ENCODE measurements at regions not wholly inside any gene's neighbourhood (a gene's known extent, or its start where the extent isn't known, plus 50 kb on each side); places are given as distances from the start of the nearest gene placed in this dataset.
"Not testable (repeated sequence)": the region's sequence is repeated elsewhere in the genome, so short reads cannot be mapped to it uniquely, and the experiment has no call there.

DNA sequence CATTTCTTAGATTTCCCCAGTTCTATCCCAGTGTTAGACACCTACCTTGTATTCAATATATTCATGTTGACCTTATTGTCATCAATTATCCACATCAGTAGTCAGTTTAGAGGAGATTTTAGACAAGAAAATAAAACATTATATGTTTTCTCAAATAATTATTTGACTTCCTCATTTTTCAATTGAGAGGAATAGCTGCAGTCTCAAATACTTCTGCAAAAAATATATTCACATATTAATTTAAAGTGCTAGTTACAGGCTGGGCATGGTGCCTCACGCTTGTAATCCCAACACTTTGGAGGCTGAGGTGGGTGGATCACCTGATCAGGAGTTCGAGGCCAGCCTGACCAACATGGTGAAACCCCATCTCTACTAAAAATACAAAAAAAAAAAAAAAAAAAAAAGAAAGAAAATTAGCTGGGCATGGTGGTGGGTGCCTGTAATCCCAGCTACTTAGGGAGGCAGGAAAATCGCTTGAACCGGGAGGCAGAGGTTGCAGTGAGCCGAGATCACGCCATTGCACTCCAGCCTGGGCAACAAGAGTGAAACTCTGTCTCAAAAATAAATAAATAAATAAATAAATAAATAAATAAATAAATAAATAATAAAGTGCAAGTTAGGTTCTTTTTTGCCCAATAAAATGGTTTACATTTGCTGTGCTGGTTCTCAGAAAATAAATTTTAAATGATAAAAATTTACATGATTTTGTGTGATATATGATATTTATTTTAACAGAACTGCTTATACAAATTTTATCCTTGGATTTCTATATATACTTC lies 565.3 kb upstream of the GOLIM4 start:
- DNase-seq (ENCODE audit: low read depth in 1 of 2, low spot score in 1 of 2): not testable (repeated sequence)

- no peak for DNase-seq (ENCODE audit: low read depth in 1 of 2, low spot score in 1 of 2)
Observed at GRCh38 chr3:168659015-168659414, 563.3 kb upstream of the GOLIM4 start.

GRCh38 chr3:168655611-168656010 lies 559.9 kb upstream of the GOLIM4 start:
- DNase-seq (ENCODE audit: low read depth in 1 of 2, low spot score in 1 of 2): no peak

GRCh38 chr3:168654700-168655099 lies 559.0 kb upstream of the GOLIM4 start:
- no peak for DNase-seq (ENCODE audit: low read depth in 1 of 2, low spot score in 1 of 2)

- DNase-seq (ENCODE audit: low read depth in 1 of 2, low spot score in 1 of 2): no peak
Observed at GRCh38 chr3:168653255-168653654, 557.5 kb upstream of the GOLIM4 start.

- DNase-seq (ENCODE audit: low read depth in 1 of 2, low spot score in 1 of 2): no peak
Observed at GRCh38 chr3:168648321-168648720, 552.6 kb upstream of the GOLIM4 start.

GRCh38 chr3:168647582-168647981 lies 551.9 kb upstream of the GOLIM4 start:
- DNase-seq (ENCODE audit: low read depth in 1 of 2, low spot score in 1 of 2): no peak

GRCh38 chr3:168645180-168645579 lies 549.5 kb upstream of the GOLIM4 start:
- DNase-seq (ENCODE audit: low read depth in 1 of 2, low spot score in 1 of 2): no peak

DNA sequence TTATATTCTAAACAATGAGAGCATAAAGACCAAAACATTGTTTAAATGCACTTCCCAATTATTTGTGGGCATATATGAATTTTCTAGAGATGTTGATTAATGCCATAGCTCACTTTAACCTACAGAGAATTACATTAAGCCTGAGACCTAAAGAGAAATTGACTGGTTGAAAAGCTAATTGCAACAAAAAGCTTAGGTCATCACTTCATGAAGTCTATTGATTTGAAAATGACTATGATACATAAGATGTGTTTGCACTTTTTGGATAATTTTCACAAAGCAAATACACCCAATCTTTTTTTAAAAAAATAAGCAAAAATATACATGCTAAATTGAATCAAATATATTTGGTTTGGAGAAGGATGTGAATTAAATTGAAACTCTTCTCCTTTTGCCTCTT lies 532.8 kb upstream of the GOLIM4 start:
- no peak for DNase-seq (ENCODE audit: low read depth in 1 of 2, low spot score in 1 of 2)

GRCh38 chr3:168625477-168625876 lies 529.8 kb upstream of the GOLIM4 start:
- no peak for DNase-seq (ENCODE audit: low read depth in 1 of 2, low spot score in 1 of 2)

DNA sequence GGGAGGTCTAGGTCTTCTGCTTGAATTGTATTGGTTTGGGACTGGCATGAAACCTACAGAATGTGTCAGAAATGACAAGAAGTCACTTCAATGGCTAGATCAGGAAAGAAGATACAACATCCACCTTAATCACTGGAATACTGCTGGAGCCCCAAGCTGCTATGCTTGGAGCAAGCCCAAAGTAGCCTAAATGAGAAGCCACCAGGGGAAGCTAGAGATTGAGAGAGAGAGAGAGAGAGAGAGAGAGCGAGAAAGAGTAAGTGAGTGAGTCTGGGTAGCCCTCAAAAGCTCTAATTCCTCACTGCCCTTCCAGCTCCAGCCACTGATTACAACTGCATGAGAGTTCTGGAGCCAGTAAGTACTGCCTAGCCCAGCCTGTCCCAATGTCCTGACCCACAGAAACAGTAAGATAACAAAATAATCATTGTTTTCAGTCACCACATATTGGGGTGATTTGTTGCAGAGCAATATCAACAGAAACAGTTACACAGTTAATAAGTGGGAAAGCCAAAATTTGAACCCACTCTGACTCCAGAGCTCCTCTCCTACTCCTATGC lies 529.2 kb upstream of the GOLIM4 start:
- no peak for DNase-seq (ENCODE audit: low read depth in 1 of 2, low spot score in 1 of 2)

DNA sequence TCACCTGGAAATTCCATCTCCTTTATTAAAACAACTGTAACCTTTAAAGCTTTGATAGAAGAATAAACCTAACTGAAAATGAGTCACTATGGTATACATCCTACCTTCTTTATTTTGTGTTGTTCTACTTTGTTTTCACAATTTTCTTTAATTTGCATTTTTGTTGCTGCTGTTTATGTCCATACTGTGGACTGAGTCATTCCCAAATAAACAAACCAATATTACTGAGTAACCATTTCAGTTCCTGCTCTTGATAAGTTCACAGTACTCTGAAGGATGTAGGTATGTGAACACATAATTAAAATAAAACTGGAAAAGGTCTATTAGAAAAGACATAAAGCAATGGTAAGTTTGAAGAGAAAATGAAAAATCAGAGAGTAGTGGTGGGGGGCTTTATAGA lies 528.5 kb upstream of the GOLIM4 start:
- DNase-seq (ENCODE audit: low read depth in 1 of 2, low spot score in 1 of 2): no peak

- DNase-seq (ENCODE audit: low read depth in 1 of 2, low spot score in 1 of 2): no peak
Observed at GRCh38 chr3:168622795-168623194, 527.1 kb upstream of the GOLIM4 start.

- DNase-seq (ENCODE audit: low read depth in 1 of 2, low spot score in 1 of 2): no peak
Observed at GRCh38 chr3:168620854-168621253, 525.1 kb upstream of the GOLIM4 start.

- DNase-seq (ENCODE audit: low read depth in 1 of 2, low spot score in 1 of 2): no peak
Observed at GRCh38 chr3:168618827-168619470, 523.2 kb upstream of the GOLIM4 start.

GRCh38 chr3:168617658-168618057 lies 521.9 kb upstream of the GOLIM4 start:
- DNase-seq (ENCODE audit: low read depth in 1 of 2, low spot score in 1 of 2): no peak

- DNase-seq (ENCODE audit: low read depth in 1 of 2, low spot score in 1 of 2): no peak
Observed at GRCh38 chr3:168616915-168617314, 521.2 kb upstream of the GOLIM4 start.

- DNase-seq (ENCODE audit: low read depth in 1 of 2, low spot score in 1 of 2): no peak
Observed at GRCh38 chr3:168615493-168616020, 519.8 kb upstream of the GOLIM4 start.

DNA sequence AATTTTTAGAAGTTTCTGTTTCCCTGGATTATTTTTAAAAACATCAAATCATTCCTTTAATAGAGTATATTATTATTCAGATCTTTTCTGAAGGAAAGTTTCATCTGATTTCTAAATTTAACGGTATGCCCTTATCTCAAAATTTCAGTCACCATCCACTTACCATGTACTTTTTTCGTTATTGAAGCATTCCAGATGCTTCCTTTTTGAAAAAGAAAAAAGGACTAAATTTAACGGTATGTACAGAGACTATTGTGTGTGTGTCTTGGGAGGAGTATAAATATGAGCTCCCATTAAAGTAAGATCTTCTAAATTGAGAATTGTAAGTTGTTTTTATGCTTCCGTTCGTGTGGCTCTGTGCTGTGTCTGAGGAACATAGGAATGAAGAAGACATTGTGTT lies 517.4 kb upstream of the GOLIM4 start:
- DNase-seq (ENCODE audit: low read depth in 1 of 2, low spot score in 1 of 2): no peak

DNA sequence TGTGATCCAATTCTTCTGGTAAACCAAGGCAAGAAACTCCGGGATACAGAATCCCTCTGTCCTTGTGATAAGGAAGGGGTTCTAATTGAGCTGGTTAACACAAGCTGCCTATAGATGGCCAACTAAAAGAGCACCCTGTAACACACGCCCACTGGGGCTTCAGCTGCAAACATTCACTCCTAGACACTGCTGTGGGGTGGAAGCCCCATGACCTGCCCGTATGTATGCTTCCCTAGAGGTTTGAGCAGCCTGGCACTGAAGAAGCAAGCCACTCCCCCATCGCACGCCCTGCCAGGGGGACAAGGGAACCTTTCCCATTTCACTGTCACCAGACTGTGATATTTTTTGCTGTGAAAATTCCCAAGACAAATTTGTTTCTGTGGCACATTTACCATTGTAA lies 516.9 kb upstream of the GOLIM4 start:
- no peak for DNase-seq (ENCODE audit: low read depth in 1 of 2, low spot score in 1 of 2)

DNA sequence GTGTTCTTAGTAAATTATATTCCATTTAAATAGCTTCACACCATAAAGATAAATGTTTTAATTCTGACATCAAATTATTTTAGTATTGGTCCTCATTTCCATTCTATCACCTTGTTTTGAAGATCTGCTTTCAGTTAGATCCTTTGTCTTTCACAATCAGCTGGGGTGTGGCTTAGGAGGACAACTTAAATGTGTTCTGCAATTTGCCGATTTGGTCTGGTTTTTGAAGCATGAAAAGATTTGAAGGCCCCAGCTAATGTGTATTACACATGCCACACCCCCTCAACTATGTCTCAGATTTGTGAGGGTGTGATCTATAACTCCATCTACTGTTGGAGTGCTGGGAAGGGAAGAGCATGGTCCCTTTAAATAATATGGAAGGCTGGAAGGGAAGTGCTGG lies 516.1 kb upstream of the GOLIM4 start:
- no peak for DNase-seq (ENCODE audit: low read depth in 1 of 2, low spot score in 1 of 2)

- DNase-seq (ENCODE audit: low read depth in 1 of 2, low spot score in 1 of 2): no peak
Observed at GRCh38 chr3:168608926-168609325, 513.2 kb upstream of the GOLIM4 start.
